Colonic mucosa (tissue), 4 donors: ENCODE measurements at regions not wholly inside any gene's neighbourhood (a gene's known extent, or its start where the extent isn't known, plus 50 kb on each side); places are given as distances from the start of the nearest gene placed in this dataset.
A peak's percentile ranks its signal among the peaks of the same experiment; 100 is the strongest.
"Not testable (repeated sequence)": the region's sequence is repeated elsewhere in the genome, so short reads cannot be mapped to it uniquely, and the experiment has no call there.

ENCODE experiments used
- DNase-seq: peaks from one replicate; pipeline ENCODE4 v3.0.0-alpha.2; 2020
- H3K27ac ChIP-seq: fragments of 200-600 bp; one replicate; pipeline ENCODE4 v1.8.0; 2021
- H3K27me3 ChIP-seq: fragments of 200-600 bp; one replicate; pipeline ENCODE4 v1.8.0; 2021
- H3K36me3 ChIP-seq: fragments of 200-600 bp; one replicate; pipeline ENCODE4 v1.8.0; 2021
- H3K4me1 ChIP-seq: fragments of 200-600 bp; one replicate; pipeline ENCODE4 v1.8.0; 2021; ENCODE audit warnings: mild to moderate bottlenecking
- H3K4me3 ChIP-seq: fragments of 200-600 bp; one replicate; pipeline ENCODE4 v1.8.0; 2021
- H3K9ac ChIP-seq, 2 donors: one replicate each; pipeline ENCODE4 v1.7.0; 2013; ENCODE audit warnings: control low read depth in 2 of 2, low read depth in 2 of 2, low read length in 2 of 2
- H3K9me3 ChIP-seq: fragments of 200-600 bp; one replicate; pipeline ENCODE4 v1.8.0; 2021
- intact Hi-C: fragments of 100-400 bp; cut with DNase I; formaldehyde crosslinking; loops from one replicate; pipeline ENCODE4 v1.14.1; 2022
- donor health status: healthy.
- donor health status: DM: no; HTN: no; CAD: no.
- donor health status: DM: no; HTN: no; CAD: no.

DNA sequence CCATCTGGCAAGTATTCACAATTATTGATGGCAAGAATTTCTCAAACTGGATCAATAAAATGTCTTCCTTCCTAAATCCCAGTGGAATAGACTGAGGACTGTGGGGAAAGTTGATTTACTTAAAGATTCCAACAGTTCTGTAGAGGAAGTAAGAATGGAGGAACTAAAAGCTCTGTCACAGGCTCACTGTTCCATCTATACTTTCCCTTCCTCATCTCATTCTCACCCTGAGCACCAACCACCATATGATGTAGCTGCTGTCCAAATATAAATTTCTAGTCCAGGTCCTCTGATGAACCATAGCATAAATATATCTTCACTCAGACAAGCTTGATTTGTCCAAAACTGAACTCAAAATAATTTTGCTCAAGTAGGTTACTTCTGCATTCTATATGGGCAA, 786.9 kb downstream of the TTLL7 start:
- intact Hi-C loops, H3K9ac ChIP-seq, H3K9me3 ChIP-seq, H3K27ac ChIP-seq, DNase-seq, H3K4me1 ChIP-seq, H3K36me3 ChIP-seq, H3K27me3 ChIP-seq, H3K4me3 ChIP-seq: not testable (repeated sequence)

DNA sequence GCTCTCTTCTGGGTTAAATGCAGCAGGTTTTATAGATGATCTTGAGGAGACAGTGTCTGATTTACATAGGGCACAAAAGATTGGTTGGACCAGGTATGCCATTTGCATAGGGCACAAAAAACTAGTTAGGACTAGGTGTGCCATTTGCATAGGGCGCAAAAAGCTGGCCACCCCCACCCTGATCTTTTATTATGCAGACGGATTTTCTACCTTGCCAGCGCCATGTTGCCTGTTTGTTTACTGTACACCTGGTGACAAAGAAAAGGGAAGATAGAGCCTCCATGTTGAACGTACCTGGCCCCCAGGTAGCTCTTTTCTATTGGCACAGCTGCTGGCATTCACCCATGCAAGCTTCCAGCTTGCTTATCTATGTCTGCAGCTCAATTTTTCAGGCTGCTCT, 790.4 kb downstream of the TTLL7 start:
- H3K9me3 ChIP-seq, H3K9ac ChIP-seq, intact Hi-C loops, H3K27me3 ChIP-seq, H3K4me3 ChIP-seq, H3K36me3 ChIP-seq, DNase-seq, H3K4me1 ChIP-seq, H3K27ac ChIP-seq: not testable (repeated sequence)

DNA sequence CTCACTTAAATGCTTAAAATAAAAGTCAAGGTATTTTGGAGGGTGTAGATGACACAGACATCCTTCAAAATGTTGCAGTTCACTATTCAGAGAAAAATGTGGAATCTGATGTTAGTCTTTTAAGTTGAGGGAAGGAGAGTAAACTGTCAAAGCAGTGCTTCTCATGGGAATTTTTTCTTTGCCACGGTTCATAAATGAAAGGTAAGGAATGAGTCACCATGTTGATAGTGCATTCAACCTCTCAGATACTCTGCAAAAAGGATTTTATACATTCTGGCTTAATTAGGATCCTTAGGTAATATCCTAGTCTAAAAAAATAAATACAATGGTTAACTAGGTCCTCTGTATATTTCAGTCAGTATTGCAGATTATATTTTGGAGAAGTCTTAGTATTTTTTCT, 804.3 kb downstream of the TTLL7 start:
- H3K9ac ChIP-seq, H3K4me1 ChIP-seq, H3K9me3 ChIP-seq, H3K4me3 ChIP-seq, intact Hi-C loops, H3K27me3 ChIP-seq, H3K36me3 ChIP-seq, H3K27ac ChIP-seq, DNase-seq: not testable (repeated sequence)

DNA sequence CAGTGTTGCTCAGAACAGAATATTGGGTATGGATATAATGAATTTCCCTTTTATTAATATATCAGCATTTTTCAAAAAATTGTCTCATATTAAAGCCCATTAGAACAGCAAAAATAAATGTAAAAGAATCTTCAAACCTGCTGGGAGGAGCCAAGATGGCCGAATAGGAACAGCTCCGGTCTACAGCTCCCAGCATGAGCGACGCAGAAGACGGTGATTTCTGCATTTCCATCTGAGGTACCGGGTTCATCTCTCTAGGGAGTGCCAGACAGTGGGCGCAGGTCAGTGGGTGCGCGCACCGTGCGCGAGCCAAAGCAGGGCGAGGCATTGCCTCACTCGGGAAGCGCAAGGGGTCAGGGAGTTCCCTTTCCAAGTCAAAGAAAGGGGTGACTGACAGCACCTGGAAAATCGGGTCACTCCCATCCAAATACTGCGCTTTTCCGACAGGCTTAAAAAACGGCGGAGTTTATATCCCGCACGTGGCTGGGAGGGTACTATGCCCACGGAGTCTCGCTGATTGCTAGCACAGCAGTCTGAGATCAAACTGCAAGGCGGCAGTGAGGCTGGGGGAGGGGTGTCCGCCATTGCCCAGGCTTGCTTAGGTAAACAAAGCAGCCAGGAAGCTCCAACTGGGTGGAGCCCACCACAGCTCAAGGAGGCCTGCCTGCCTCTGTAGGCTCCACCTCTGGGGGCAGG, 816.8 kb downstream of the TTLL7 start:
- H3K9me3 ChIP-seq, H3K4me3 ChIP-seq, H3K4me1 ChIP-seq, H3K9ac ChIP-seq, intact Hi-C loops, H3K36me3 ChIP-seq, H3K27me3 ChIP-seq, H3K27ac ChIP-seq: not testable (repeated sequence)
- peak; percentile 17 for DNase-seq

DNA sequence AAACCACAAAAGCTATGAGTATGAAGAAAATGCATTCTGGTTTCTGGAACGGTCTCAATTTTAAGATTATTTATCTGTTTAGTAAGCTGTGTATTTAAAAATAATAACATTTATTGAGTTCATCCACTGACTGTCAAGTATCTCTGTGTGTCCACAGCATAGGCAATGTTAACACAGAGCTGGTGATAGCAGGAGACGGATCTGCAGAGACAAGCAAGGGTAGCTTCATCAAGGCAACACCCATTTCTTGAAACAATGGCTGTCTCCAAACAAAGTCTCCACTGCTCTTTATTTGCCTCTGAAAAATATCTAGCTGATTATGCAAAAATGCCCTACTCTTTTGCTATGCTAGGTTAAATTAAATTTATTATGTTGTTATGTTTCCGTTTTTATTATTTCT, 818.3 kb downstream of the TTLL7 start:
- DNase-seq, intact Hi-C loops: not testable (repeated sequence)

DNA sequence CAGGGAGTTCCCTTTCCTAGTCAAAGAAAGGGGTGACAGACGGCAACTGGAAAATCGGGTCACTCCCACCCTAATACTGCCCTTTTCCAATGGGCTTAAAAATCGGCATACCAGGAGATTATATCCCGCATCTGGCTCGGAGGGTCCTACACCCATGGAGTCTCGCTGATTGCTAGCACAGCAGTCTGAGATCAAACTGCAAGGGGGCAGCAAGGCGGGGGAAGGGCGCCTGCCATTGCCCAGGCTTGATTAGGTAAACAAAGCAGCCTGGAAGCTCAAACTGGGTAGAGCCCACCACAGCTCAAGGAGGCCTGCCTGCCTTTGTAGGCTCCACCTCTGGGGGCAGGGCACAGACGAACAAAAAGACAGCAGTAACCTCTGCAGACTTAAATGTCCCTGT, 831.3 kb downstream of the TTLL7 start:
- H3K27me3 ChIP-seq, DNase-seq, H3K27ac ChIP-seq, H3K9me3 ChIP-seq, H3K4me1 ChIP-seq, H3K9ac ChIP-seq, H3K36me3 ChIP-seq, H3K4me3 ChIP-seq, intact Hi-C loops: not testable (repeated sequence)

More for the DNA sequence above, 818.3 kb downstream of the TTLL7 start:
- not testable (repeated sequence) for H3K9ac ChIP-seq, H3K27ac ChIP-seq, H3K4me1 ChIP-seq, H3K4me3 ChIP-seq, H3K36me3 ChIP-seq, H3K27me3 ChIP-seq, H3K9me3 ChIP-seq

DNA sequence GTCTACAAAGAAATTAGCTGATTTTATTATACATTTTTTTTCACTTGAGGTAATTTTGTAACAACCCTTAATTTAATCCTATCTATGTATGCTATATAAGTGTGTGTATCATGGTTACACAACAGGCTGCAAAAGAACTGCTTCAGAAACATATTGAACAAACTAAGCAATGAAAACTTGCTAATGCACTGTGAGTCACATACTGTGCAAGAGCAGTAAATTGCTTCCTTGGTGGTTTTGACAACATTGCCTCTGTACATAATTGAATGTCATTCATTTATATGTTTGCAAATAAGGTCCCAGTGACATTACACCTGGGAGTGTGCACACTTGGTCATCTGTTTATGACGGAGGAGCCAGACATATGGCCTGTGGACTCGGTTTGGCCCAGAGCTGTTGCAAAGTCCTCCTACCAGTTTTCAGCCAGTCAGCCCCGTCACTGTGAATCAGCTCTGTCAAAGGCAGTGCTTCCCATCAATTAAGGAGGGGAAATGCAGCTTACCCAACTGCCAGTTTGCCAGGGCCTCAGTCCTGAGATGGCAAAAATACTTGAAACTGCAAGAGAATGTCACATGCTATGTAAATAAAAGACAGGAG, 835.0 kb downstream of the TTLL7 start:
- H3K36me3 ChIP-seq, H3K9ac ChIP-seq, intact Hi-C loops, H3K27me3 ChIP-seq, H3K27ac ChIP-seq, H3K9me3 ChIP-seq, H3K4me3 ChIP-seq, H3K4me1 ChIP-seq, DNase-seq: not testable (repeated sequence)

DNA sequence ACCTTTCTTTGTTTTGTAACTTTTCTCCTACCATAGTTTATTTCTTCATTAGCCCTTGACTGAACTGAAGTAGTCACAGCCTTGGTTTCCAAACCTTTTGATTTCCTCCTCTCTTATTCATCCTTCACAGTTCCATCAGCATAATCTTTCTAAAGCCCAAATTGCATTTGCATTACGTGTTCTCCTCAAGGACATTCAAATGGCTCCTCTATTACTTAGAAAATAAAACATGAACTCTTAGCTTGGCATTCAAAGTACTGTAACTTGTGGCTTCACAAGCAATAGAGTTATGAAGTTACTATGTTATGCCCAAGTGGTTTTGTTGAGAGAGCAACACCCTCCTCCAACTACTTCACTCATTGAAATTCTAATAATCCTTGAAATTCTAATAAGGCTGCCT, 840.0 kb downstream of the TTLL7 start:
- H3K4me3 ChIP-seq, H3K27ac ChIP-seq, H3K27me3 ChIP-seq, H3K9ac ChIP-seq, H3K9me3 ChIP-seq, intact Hi-C loops, DNase-seq, H3K4me1 ChIP-seq, H3K36me3 ChIP-seq: not testable (repeated sequence)

DNA sequence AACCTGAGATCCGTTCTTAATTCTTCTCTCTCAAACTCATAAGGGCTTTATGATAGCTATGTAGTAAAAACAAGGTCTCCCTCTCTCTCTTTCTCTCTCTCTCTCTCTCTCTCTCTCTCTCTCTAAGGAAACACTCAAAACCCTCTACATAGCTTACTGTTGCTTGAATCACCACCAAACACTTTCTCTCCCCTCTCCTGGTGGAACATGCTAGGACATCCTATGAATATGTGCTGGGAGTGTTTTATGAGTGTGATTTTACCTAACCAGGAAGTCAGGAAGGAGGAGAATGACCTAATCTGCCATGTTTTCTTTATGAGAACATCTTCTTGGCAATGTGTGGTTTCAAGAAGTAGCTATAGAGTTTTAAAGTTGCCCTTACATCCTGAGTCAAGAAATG, 844.6 kb downstream of the TTLL7 start:
- intact Hi-C loops, H3K9me3 ChIP-seq, DNase-seq: not testable (repeated sequence)

DNA sequence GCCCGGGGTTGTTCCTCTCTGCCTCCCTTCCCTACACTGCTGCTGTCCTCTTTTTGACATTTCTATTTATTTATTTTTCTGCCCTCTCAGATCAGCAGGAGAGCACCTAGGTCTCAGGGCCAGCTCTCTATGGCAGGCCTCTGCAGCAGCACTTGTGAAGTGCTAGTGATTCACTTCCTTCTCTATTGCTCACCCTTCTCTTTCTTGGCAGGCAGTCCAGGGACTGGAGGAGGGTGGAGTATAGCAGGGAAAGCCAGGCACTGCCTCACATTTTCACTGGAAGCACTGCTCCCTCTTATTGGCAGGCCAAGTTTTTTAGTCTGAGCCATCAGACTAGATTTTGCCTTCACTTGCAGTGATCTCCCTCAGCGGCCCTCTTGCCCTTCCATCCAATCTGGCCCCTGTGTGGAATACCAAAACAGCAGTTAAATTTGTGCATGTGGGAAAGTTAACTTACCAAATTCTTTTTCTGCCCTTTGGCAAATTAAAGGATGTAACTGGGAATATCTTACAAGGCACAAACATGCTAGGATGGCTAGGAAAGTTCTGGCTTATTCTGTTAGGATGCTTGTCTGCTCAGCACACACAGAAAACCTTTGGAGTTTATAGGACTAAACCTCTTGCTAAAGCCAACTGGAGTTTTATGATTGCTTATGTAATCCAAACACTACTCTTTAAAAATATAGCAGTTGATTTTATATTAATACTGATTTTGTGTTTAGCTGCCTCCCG, 847.6 kb downstream of the TTLL7 start:
- H3K9me3 ChIP-seq = not testable (repeated sequence)

More for the DNA sequence above, 844.6 kb downstream of the TTLL7 start:
- not testable (repeated sequence) for H3K36me3 ChIP-seq, H3K4me1 ChIP-seq, H3K9ac ChIP-seq, H3K27ac ChIP-seq, H3K27me3 ChIP-seq, H3K4me3 ChIP-seq

DNA sequence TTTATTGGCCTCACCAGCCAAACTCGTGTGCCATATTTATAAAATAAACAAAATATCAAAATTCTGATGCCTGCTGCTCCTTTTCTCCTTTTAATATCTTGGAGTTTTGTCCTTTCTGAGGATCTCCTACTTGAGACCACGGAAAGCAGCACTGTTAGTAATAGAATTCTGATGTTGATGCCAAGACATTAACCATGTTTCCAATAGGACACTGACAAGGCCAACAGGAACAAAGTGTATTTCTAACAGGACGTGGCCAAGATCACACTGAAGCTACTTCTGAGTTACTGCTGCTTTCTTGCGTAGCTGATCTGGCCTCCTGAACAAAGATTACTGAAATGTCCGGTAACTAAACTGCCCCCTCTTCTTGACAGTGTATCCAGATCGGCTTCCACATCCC, 848.5 kb downstream of the TTLL7 start:
- H3K4me1 ChIP-seq, H3K27ac ChIP-seq, H3K9ac ChIP-seq, H3K4me3 ChIP-seq, H3K27me3 ChIP-seq, H3K9me3 ChIP-seq, H3K36me3 ChIP-seq, DNase-seq, intact Hi-C loops: not testable (repeated sequence)

More for the DNA sequence above, 847.6 kb downstream of the TTLL7 start:
- H3K36me3 ChIP-seq, H3K27ac ChIP-seq, H3K4me1 ChIP-seq, H3K9ac ChIP-seq, H3K27me3 ChIP-seq, H3K4me3 ChIP-seq, intact Hi-C loops: not testable (repeated sequence)
- peak; percentile 33 for DNase-seq

DNA sequence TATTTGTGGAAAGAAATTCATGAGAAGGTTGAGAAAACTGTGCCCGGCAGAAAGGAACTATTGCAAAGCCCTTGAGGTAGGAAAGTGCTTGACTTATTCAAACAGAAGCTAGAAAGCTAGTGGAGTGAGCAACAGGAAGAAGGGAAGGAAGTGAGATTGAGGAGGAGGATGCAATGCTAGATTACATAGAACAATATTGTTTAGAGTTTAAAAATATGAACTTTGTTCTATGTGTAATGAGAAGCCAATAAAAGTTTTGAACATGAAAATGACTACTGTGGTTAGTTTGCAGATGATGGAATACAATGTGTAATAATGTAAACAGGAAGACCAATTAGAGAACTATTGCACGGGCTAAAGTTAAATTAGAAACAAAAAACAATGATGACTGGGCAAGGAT, 853.1 kb downstream of the TTLL7 start:
- intact Hi-C loops, H3K9ac ChIP-seq, H3K36me3 ChIP-seq, DNase-seq, H3K27ac ChIP-seq, H3K4me1 ChIP-seq, H3K4me3 ChIP-seq, H3K27me3 ChIP-seq, H3K9me3 ChIP-seq: not testable (repeated sequence)

DNA sequence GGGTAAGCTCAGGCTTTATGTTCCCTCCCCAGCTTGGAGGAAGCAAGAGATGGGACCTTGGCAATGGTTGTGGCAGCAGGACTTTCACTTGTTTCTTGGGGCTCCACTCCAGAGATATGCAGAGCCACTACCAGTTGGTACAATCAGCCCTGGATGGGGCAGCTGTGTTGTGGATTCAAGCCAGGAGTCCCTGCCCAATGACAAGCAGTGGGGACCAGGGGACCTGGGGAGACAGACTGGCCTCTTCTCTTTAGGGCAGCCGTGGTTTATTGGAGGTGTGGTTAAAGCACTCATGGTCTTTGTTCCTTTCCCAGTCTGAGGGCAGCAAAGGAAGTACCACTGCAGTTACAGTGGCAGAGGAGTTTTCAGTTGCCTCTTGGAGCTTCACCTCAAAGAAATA, 856.1 kb downstream of the TTLL7 start:
- H3K27me3 ChIP-seq, H3K9me3 ChIP-seq, H3K36me3 ChIP-seq, H3K4me1 ChIP-seq, H3K9ac ChIP-seq, intact Hi-C loops, H3K27ac ChIP-seq, H3K4me3 ChIP-seq: not testable (repeated sequence)
- DNase-seq = peak; percentile 27
